GM12865 (cell line): ENCODE measurements at regions not wholly inside any gene's neighbourhood (a gene's known extent, or its start where the extent isn't known, plus 50 kb on each side); places are given as distances from the start of the nearest gene placed in this dataset.
A peak's percentile ranks its signal among the peaks of the same experiment; 100 is the strongest.

Experiments used
- DNase-seq: peaks from one replicate; pipeline ENCODE4 v3.0.0; 2010; ENCODE audit warnings: low read depth
- H3K4me3 ChIP-seq: 2 replicates; pipeline ENCODE4 v1.5.1; 2011; ENCODE audit warnings: mild to moderate bottlenecking, low read depth, low read length, control low read depth
- CTCF ChIP-seq: IDR thresholded peaks from 2 replicates; pipeline ENCODE4 v1.5.1; 2011; ENCODE audit warnings: low read length, control low read depth, low read depth, inconsistent platforms; ENCODE audit not compliant: insufficient read depth; ENCODE audit errors: missing control alignments

GRCh38 chr6:126167726-126168125, 172.2 kb upstream of the CENPW start:
- DNase-seq: no peak
- no peak for TF ChIP-seq CTCF
- H3K4me3 ChIP-seq: no peak overlapping the region

- no peak overlapping the region for H3K4me3 ChIP-seq
- TF ChIP-seq CTCF: no peak
- DNase-seq: no peak
Observed at GRCh38 chr6:126170433-126170832, 169.5 kb upstream of the CENPW start.

DNA sequence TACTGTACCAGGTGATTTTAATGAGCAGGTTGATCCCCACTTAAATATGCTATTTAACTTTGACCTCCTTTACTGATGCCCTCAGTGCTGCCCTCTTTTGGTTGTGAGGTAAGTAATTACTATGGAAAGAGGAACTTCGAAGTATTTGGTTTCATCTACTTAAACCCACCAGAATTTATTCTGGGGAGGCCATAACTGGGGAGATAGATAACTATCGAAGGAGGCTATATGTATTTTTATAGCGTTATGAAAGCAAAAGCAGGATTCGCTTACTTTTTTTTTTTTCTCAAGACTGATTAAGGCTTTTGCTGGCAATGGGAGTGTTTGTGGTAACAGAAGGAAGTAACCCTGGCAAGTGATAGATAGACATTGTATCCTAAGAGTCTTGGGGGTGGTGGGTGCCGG, 168.9 kb upstream of the CENPW start:
- DNase-seq: peak; percentile 59
- peak; percentile 37 for TF ChIP-seq CTCF
- no peak overlapping the region for H3K4me3 ChIP-seq

- no peak for TF ChIP-seq CTCF
- DNase-seq: no peak
- no peak overlapping the region for H3K4me3 ChIP-seq
Observed at GRCh38 chr6:126172131-126172530, 167.8 kb upstream of the CENPW start.

GRCh38 chr6:126173265-126173664, 166.7 kb upstream of the CENPW start:
- TF ChIP-seq CTCF: no peak
- no peak for DNase-seq
- H3K4me3 ChIP-seq: no peak overlapping the region

- no peak overlapping the region for H3K4me3 ChIP-seq
- DNase-seq: no peak
- no peak for TF ChIP-seq CTCF
Observed at GRCh38 chr6:126174697-126175096, 165.2 kb upstream of the CENPW start.

GRCh38 chr6:126175251-126175650, 164.7 kb upstream of the CENPW start:
- no peak for DNase-seq
- no peak overlapping the region for H3K4me3 ChIP-seq
- TF ChIP-seq CTCF: no peak
